ENCODE measurements at regions not wholly inside any gene's neighbourhood (a gene's known extent, or its start where the extent isn't known, plus 50 kb on each side); places are given as distances from the start of the nearest gene placed in this dataset.
"Not testable (repeated sequence)": the region's sequence is repeated elsewhere in the genome, so short reads cannot be mapped to it uniquely, and the experiment has no call there.

DNA sequence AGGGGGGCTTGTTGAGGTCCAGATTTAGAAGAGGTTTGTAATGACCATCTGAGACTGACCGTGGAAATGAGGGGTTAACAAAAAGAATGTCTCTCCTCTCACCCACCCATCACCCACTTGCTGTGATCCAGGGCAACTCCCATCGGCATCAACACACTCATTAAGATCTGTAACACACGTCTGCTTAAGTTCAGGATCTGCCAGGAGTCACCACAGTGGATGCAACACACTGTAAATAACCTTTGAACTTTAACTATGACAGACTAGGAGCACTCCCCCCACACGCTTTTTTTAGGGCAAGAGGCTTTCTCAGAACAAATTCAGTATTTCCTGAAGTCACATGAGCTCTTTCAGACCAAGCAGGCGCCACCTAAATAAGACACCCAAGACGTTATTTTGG lies 301.9 kb downstream of the ANAPC1 start:
- not testable (repeated sequence) for H3K27me3 ChIP-seq (ENCODE audit: insufficient read depth, low read length); ATAC-seq

DNA sequence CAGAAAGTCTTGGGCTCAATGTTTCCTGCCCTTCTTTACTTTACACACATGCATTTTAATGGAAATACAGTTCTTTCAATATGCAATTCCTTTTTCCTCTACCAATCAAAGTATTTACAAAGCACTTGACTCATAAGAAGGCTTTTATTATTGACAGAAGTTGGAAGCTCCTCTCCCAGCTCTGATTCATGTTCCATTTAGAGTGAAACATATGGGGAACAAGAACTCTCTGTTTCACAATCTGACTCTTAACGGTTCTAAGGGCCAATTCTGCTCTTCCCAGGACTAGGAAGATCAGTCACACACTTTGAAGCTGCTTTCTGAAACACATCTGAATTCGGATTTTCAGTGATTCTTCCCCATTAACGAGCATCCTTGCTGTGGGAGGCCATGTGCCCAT lies 300.5 kb downstream of the ANAPC1 start:
- POLR2A ChIA-PET; H3K9ac ChIP-seq (ENCODE audit: low read length); ATAC-seq; H3K4me2 ChIP-seq (ENCODE audit: low read length); DNase-seq (ENCODE audit: low read depth, low spot score); H3K79me2 ChIP-seq (ENCODE audit: insufficient read depth, low read length); H3K9me3 ChIP-seq (ENCODE audit: control insufficient read depth in 1 of 2, insufficient read depth in 1 of 2, low read depth in 1 of 2, low read length in 2 of 2); H2AFZ ChIP-seq (ENCODE audit: low read depth, low read length, poor library complexity, severe bottlenecking); H3K27me3 ChIP-seq (ENCODE audit: insufficient read depth, low read length); RAD21 ChIA-PET (ENCODE audit: low non-redundant PET in 1 of 2, low total read pairs in 2 of 2, uncharacterized antibody in 2 of 2, unreplicated experiment in 2 of 2); BruUV-seq (replicated peaks); H3K36me3 ChIP-seq (ENCODE audit: control insufficient read depth in 1 of 2, insufficient read depth in 2 of 2, low read length in 2 of 2); H3K9me2 ChIP-seq (ENCODE audit: insufficient read depth); H3K4me3 ChIP-seq (replicated peaks in 1 of 2; ENCODE audit: low read depth in 1 of 2, low read length in 2 of 2); H4K20me1 ChIP-seq (ENCODE audit: insufficient read depth); H3K27ac ChIP-seq (ENCODE audit: low read depth, low read length); CTCF ChIA-PET; intact Hi-C loops (cut with micrococcal nuclease); H3K4me1 ChIP-seq (ENCODE audit: control insufficient read depth in 1 of 2, insufficient read depth in 2 of 2, low read length in 2 of 2): not testable (repeated sequence)

More for the DNA sequence above, 301.9 kb downstream of the ANAPC1 start:
- H3K9me3 ChIP-seq (ENCODE audit: control insufficient read depth in 1 of 2, insufficient read depth in 1 of 2, low read depth in 1 of 2, low read length in 2 of 2); H3K79me2 ChIP-seq (ENCODE audit: insufficient read depth, low read length); H3K9ac ChIP-seq (ENCODE audit: low read length); H3K4me3 ChIP-seq (replicated peaks in 1 of 2; ENCODE audit: low read depth in 1 of 2, low read length in 2 of 2); CTCF ChIA-PET; H3K9me2 ChIP-seq (ENCODE audit: insufficient read depth); POLR2A ChIA-PET; H3K4me2 ChIP-seq (ENCODE audit: low read length); DNase-seq (ENCODE audit: low read depth, low spot score); H4K20me1 ChIP-seq (ENCODE audit: insufficient read depth); H2AFZ ChIP-seq (ENCODE audit: low read depth, low read length, poor library complexity, severe bottlenecking); BruUV-seq (replicated peaks); H3K4me1 ChIP-seq (ENCODE audit: control insufficient read depth in 1 of 2, insufficient read depth in 2 of 2, low read length in 2 of 2); intact Hi-C loops (cut with micrococcal nuclease); H3K27ac ChIP-seq (ENCODE audit: low read depth, low read length); RAD21 ChIA-PET (ENCODE audit: low non-redundant PET in 1 of 2, low total read pairs in 2 of 2, uncharacterized antibody in 2 of 2, unreplicated experiment in 2 of 2); H3K36me3 ChIP-seq (ENCODE audit: control insufficient read depth in 1 of 2, insufficient read depth in 2 of 2, low read length in 2 of 2): not testable (repeated sequence)

DNA sequence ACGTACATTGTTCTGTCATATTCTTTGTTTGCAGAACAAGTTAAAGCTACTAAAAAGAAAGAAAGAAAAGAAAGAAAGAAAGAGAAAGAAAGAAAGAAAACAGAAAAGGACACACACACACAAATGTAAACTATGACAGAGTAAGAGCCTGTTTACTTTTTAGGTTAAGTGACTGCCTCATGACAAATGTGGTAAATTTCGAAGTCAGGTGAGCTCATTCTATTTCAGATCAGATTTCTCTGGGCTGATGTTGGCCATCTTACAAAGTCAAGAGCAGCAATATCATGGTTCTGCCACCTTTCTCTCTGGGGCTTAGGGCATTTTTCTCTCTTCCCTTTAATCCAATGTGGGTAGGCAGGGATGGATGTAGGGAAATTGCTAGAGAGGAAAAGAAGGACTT lies 299.5 kb downstream of the ANAPC1 start:
- H3K9me3 ChIP-seq (ENCODE audit: control insufficient read depth in 1 of 2, insufficient read depth in 1 of 2, low read depth in 1 of 2, low read length in 2 of 2); POLR2A ChIA-PET; H3K27ac ChIP-seq (ENCODE audit: low read depth, low read length); H3K4me3 ChIP-seq (replicated peaks in 1 of 2; ENCODE audit: low read depth in 1 of 2, low read length in 2 of 2); intact Hi-C loops (cut with micrococcal nuclease); CTCF ChIA-PET; DNase-seq (ENCODE audit: low read depth, low spot score); H3K27me3 ChIP-seq (ENCODE audit: insufficient read depth, low read length); ATAC-seq; RAD21 ChIA-PET (ENCODE audit: low non-redundant PET in 1 of 2, low total read pairs in 2 of 2, uncharacterized antibody in 2 of 2, unreplicated experiment in 2 of 2); H3K4me2 ChIP-seq (ENCODE audit: low read length); H4K20me1 ChIP-seq (ENCODE audit: insufficient read depth); H2AFZ ChIP-seq (ENCODE audit: low read depth, low read length, poor library complexity, severe bottlenecking); H3K9me2 ChIP-seq (ENCODE audit: insufficient read depth); H3K9ac ChIP-seq (ENCODE audit: low read length); BruUV-seq (replicated peaks); H3K79me2 ChIP-seq (ENCODE audit: insufficient read depth, low read length); H3K4me1 ChIP-seq (ENCODE audit: control insufficient read depth in 1 of 2, insufficient read depth in 2 of 2, low read length in 2 of 2); H3K36me3 ChIP-seq (ENCODE audit: control insufficient read depth in 1 of 2, insufficient read depth in 2 of 2, low read length in 2 of 2): not testable (repeated sequence)

DNA sequence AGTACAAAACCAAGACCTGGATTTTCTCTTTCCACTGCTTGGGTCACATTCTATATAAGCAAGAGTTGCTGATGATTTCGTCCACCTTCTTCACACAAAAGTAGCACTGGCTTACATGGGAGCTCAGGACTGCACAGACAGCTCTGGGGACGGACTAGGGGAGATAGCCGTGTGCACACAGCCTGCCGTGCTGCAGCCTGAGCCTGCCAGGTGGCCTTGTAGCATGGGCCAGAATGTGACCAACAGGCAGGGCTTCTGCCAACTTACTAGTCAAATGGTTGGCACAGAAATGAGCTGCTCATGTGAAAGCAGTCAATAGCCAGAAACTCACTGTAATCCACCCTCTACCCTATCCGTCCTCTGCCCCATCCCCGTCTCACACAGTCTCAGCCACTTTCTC lies 299.0 kb downstream of the ANAPC1 start:
- BruUV-seq (replicated peaks); H3K4me2 ChIP-seq (ENCODE audit: low read length); H4K20me1 ChIP-seq (ENCODE audit: insufficient read depth); intact Hi-C loops (cut with micrococcal nuclease); DNase-seq (ENCODE audit: low read depth, low spot score); H3K4me1 ChIP-seq (ENCODE audit: control insufficient read depth in 1 of 2, insufficient read depth in 2 of 2, low read length in 2 of 2); H3K79me2 ChIP-seq (ENCODE audit: insufficient read depth, low read length); CTCF ChIA-PET; ATAC-seq; RAD21 ChIA-PET (ENCODE audit: low non-redundant PET in 1 of 2, low total read pairs in 2 of 2, uncharacterized antibody in 2 of 2, unreplicated experiment in 2 of 2); H3K9me2 ChIP-seq (ENCODE audit: insufficient read depth); H3K9me3 ChIP-seq (ENCODE audit: control insufficient read depth in 1 of 2, insufficient read depth in 1 of 2, low read depth in 1 of 2, low read length in 2 of 2); H3K27ac ChIP-seq (ENCODE audit: low read depth, low read length); H2AFZ ChIP-seq (ENCODE audit: low read depth, low read length, poor library complexity, severe bottlenecking); H3K36me3 ChIP-seq (ENCODE audit: control insufficient read depth in 1 of 2, insufficient read depth in 2 of 2, low read length in 2 of 2); H3K9ac ChIP-seq (ENCODE audit: low read length); POLR2A ChIA-PET; H3K4me3 ChIP-seq (replicated peaks in 1 of 2; ENCODE audit: low read depth in 1 of 2, low read length in 2 of 2); H3K27me3 ChIP-seq (ENCODE audit: insufficient read depth, low read length): not testable (repeated sequence)

DNA sequence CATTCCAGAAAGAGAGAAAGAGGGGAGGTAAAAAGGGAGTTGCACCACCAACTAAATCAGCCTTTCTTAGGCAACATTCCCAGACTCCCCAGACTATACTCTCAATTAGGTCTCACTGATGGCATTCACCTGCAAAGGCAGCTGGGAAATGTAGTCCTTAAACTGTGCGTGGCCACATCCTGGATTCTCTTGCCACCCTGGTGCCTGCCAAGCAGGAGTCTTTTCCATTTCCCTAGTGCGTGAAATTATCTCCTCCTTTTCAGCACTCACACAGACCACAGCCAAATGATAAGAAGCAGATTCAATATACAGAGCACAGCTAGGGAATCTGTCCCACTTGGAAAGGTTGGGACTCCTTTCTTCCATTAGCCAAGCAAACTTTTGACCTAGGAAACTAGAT lies 298.0 kb downstream of the ANAPC1 start:
- POLR2A ChIA-PET; H3K4me1 ChIP-seq (ENCODE audit: control insufficient read depth in 1 of 2, insufficient read depth in 2 of 2, low read length in 2 of 2); H3K9ac ChIP-seq (ENCODE audit: low read length); DNase-seq (ENCODE audit: low read depth, low spot score); H3K27ac ChIP-seq (ENCODE audit: low read depth, low read length); H3K4me2 ChIP-seq (ENCODE audit: low read length); H2AFZ ChIP-seq (ENCODE audit: low read depth, low read length, poor library complexity, severe bottlenecking); H3K79me2 ChIP-seq (ENCODE audit: insufficient read depth, low read length); BruUV-seq (replicated peaks); CTCF ChIA-PET; intact Hi-C loops (cut with micrococcal nuclease); H3K27me3 ChIP-seq (ENCODE audit: insufficient read depth, low read length); H3K9me2 ChIP-seq (ENCODE audit: insufficient read depth); H3K9me3 ChIP-seq (ENCODE audit: control insufficient read depth in 1 of 2, insufficient read depth in 1 of 2, low read depth in 1 of 2, low read length in 2 of 2); ATAC-seq; H4K20me1 ChIP-seq (ENCODE audit: insufficient read depth); H3K36me3 ChIP-seq (ENCODE audit: control insufficient read depth in 1 of 2, insufficient read depth in 2 of 2, low read length in 2 of 2); RAD21 ChIA-PET (ENCODE audit: low non-redundant PET in 1 of 2, low total read pairs in 2 of 2, uncharacterized antibody in 2 of 2, unreplicated experiment in 2 of 2); H3K4me3 ChIP-seq (replicated peaks in 1 of 2; ENCODE audit: low read depth in 1 of 2, low read length in 2 of 2): not testable (repeated sequence)

All from HCT116 (cell line).